Vagina (tissue), 2 donors: ENCODE measurements at regions not wholly inside any gene's neighbourhood (a gene's known extent, or its start where the extent isn't known, plus 50 kb on each side); places are given as distances from the start of the nearest gene placed in this dataset.

Source experiments
- DNase-seq, 2 donors: peaks; one replicate each; pipeline ENCODE4 v3.0.0-alpha.2; 2017; ENCODE audit errors: extremely low spot score in 2 of 2
- H3K27ac ChIP-seq: fragments of 200-600 bp; sonication (generic); one replicate; pipeline ENCODE4 v1.5.1; 2019
- H3K27me3 ChIP-seq: fragments of 200-600 bp; sonication (generic); one replicate; pipeline ENCODE4 v1.5.1; 2019
- H3K36me3 ChIP-seq, 2 donors: fragments of 200-600 bp; sonication (generic); one replicate each; pipeline ENCODE4 v1.5.1; 2017 to 2019
- H3K4me1 ChIP-seq: fragments of 200-600 bp; sonication (generic); one replicate; pipeline ENCODE4 v1.5.1; 2019
- H3K4me3 ChIP-seq, 2 donors: fragments of 200-600 bp; sonication (generic); 1 replicate in 1 of 2; 2 replicates in 1 of 2; pipeline ENCODE4 v1.5.1; 2016 to 2019
- H3K9me3 ChIP-seq: fragments of 200-600 bp; sonication (generic); one replicate; pipeline ENCODE4 v1.5.1; 2019
- CTCF ChIP-seq, 3 experiments: fragments of 450-650 bp in 2 of 3; fragments of 200-600 bp in 1 of 3; sonication (generic) in 1 of 3; IDR thresholded peaks; one replicate each; pipeline ENCODE4 v1.5.1; 2017 to 2019; ENCODE audit warnings: antibody characterized with exemption in 3 of 3, mild to moderate bottlenecking in 2 of 3, moderate library complexity in 2 of 3
- POLR2A ChIP-seq, 2 donors: fragments of 450-650 bp; IDR thresholded peaks; one replicate each; pipeline ENCODE4 v1.6.1; 2017; ENCODE audit warnings: antibody characterized with exemption in 2 of 2, mild to moderate bottlenecking in 2 of 2, moderate library complexity in 2 of 2
- POLR2AphosphoS5 ChIP-seq, 2 donors: sonication (generic); formaldehyde crosslinking; IDR thresholded peaks; one replicate each; pipeline ENCODE4 v1.9.0; 2017; ENCODE audit warnings: antibody characterized with exemption in 2 of 2, mild to moderate bottlenecking in 2 of 2, low read depth in 1 of 2; ENCODE audit not compliant: insufficient read depth in 1 of 2
- intact Hi-C: fragments of 100-400 bp; cut with DNase I; formaldehyde crosslinking; loops from one replicate; pipeline ENCODE4 v1.15.1; 2023

DNA sequence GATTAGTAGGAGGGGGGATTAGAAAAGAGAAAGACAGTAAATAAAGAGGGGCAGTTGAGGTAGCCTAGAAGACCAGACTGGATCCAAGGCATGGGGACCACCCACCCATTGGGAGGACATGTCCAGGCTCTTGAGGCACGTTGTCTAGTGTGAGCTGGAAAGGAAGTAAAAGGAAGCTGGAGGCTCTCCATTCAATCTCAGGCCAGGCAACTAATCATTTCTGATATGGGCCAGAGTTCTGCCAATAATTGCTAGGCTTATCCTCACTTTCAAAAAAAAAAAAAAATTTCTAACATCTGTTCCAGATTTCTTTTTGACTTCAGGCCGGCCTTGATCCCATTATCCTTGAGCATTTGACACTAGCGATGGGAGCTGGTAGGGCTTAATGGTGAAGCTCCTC, 476.1 kb downstream of the SOX6 start:
- no peak for DNase-seq
- H3K27ac ChIP-seq: no peak overlapping the region
- intact Hi-C loops: no loop called here
- H3K4me3 ChIP-seq: no peak overlapping the region
- TF ChIP-seq POLR2AphosphoS5 (IDR thresholded peaks at IDR 0.05; ENCODE audit: insufficient read depth in 1 of 2, low read depth in 1 of 2) (no peak), CTCF (IDR thresholded peaks at IDR 0.05) (no peak), POLR2A (IDR thresholded peaks at IDR 0.05) (no peak)
- no peaks in the 10 kb centered on the region for H3K36me3 ChIP-seq
- no peaks in the 10 kb centered on the region for H3K27me3 ChIP-seq
- H3K9me3 ChIP-seq: no peaks in the 10 kb centered on the region
- H3K4me1 ChIP-seq: peaks cover 13% of the 10 kb centered on the region

DNA sequence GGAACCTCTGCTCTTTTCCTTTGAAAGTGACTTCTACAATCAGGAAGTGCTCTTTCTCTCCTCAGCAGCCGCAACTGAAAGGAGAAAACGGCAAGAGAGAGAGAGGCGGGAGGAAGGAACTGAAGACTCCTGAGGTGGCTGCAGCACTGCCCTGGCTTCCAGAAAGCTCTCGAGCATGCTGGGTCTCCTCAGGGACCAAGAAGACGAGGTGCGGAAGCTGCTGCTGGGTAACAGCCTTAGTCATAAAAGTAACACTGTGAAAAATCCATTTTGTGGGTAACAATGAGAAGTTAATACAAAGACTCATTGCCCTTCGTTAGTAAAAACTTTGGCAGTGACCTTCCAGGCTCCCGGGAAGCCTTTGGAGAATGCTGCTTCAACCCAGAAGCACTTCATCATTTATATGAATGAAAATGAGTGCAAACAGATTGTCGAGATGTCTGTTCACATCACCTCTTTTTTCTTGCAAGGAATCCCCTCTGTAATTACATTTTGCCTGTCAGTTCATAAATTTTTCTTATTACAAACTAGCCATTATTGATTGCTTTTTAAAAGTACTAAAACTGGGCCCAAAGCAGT, 473.4 kb downstream of the SOX6 start:
- no peaks in the 10 kb centered on the region for H3K36me3 ChIP-seq
- H3K27me3 ChIP-seq: no peaks in the 10 kb centered on the region
- H3K9me3 ChIP-seq: no peaks in the 10 kb centered on the region
- peaks cover 13% of the 10 kb centered on the region for H3K4me1 ChIP-seq
- peak overlapping the region; percentile 10 for H3K27ac ChIP-seq
- intact Hi-C loops: no loop called here
- DNase-seq: no peak
- no peak overlapping the region for H3K4me3 ChIP-seq
- no peak for TF ChIP-seq POLR2AphosphoS5 (IDR thresholded peaks at IDR 0.05; ENCODE audit: insufficient read depth in 1 of 2, low read depth in 1 of 2)
- no peak for TF ChIP-seq POLR2A (IDR thresholded peaks at IDR 0.05)
- TF ChIP-seq CTCF (IDR thresholded peaks at IDR 0.05): no peak

DNA sequence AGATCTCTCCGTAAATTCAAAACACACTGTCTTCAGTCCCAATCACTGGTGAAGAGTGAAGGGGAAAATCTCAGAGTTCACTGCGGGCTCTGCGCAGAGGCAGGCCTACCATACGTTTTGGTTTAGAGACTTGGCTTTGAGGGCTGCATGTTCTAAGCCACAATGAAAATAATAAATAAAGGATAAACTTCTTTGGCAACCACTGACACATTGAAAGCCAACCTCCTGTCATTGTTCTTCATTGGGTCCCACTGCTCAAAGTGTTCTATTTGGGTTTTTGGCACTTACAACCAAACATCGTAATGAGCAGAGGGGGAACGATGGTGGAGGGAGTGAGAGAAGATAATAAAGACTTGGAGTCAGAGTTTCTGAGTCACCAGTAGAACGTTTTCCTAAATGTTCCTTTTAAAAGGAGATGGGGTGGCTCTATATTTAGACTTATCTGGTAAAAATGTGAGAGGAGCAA, 472.9 kb downstream of the SOX6 start:
- intact Hi-C loops: no loop called here

GRCh38 chr11:15884141-15884540, 472.2 kb downstream of the SOX6 start:
- Histone ChIP-seq H3K36me3 (no peaks in the 10 kb centered on the region), H3K9me3 (no peaks in the 10 kb centered on the region), H3K4me3 (no peak overlapping the region), H3K27me3 (no peaks in the 10 kb centered on the region), H3K27ac (peak overlapping the region; percentile 68), H3K4me1 (peaks cover 13% of the 10 kb centered on the region)
- intact Hi-C loops: no loop called here
- no peak for DNase-seq
- TF ChIP-seq POLR2A (IDR thresholded peaks at IDR 0.05) (no peak), CTCF (IDR thresholded peaks at IDR 0.05) (no peak), POLR2AphosphoS5 (IDR thresholded peaks at IDR 0.05; ENCODE audit: insufficient read depth in 1 of 2, low read depth in 1 of 2) (no peak)

More for the DNA sequence above, 472.9 kb downstream of the SOX6 start:
- Histone ChIP-seq H3K27ac (peak overlapping the region; percentile 10), H3K4me3 (no peak overlapping the region), H3K9me3 (no peaks in the 10 kb centered on the region), H3K4me1 (peaks cover 13% of the 10 kb centered on the region), H3K27me3 (no peaks in the 10 kb centered on the region), H3K36me3 (no peaks in the 10 kb centered on the region)
- no peak for DNase-seq
- TF ChIP-seq POLR2A (IDR thresholded peaks at IDR 0.05) (no peak), POLR2AphosphoS5 (IDR thresholded peaks at IDR 0.05; ENCODE audit: insufficient read depth in 1 of 2, low read depth in 1 of 2) (no peak), CTCF (IDR thresholded peaks at IDR 0.05) (no peak)

GRCh38 chr11:15884777-15885540, 471.4 kb downstream of the SOX6 start:
- Histone ChIP-seq H3K4me3 (no peak overlapping the region), H3K36me3 (no peaks in the 10 kb centered on the region), H3K9me3 (no peaks in the 10 kb centered on the region), H3K4me1 (peaks cover 13% of the 10 kb centered on the region), H3K27me3 (no peaks in the 10 kb centered on the region), H3K27ac (peak overlapping the region; percentile 68)
- no peak for TF ChIP-seq CTCF (IDR thresholded peaks at IDR 0.05)
- no peak for TF ChIP-seq POLR2A (IDR thresholded peaks at IDR 0.05)
- no peak for TF ChIP-seq POLR2AphosphoS5 (IDR thresholded peaks at IDR 0.05; ENCODE audit: insufficient read depth in 1 of 2, low read depth in 1 of 2)
- DNase-seq: no peak
- intact Hi-C loops: no loop called here
